Osteocyte (in vitro differentiated cells): ENCODE measurements at regions not wholly inside any gene's neighbourhood (a gene's known extent, or its start where the extent isn't known, plus 50 kb on each side); places are given as distances from the start of the nearest gene placed in this dataset.

ENCODE experiments used
- DNase-seq: peaks from one replicate; pipeline ENCODE4 v3.0.0; 2021; ENCODE audit warnings: mixed read lengths; ENCODE audit not compliant: unreplicated experiment; ENCODE audit errors: extremely low spot score
- H3K27ac Mint-ChIP-seq: one replicate; pipeline ENCODE4 v1.8.0; 2021; ENCODE audit warnings: mild to moderate bottlenecking, mixed read lengths; ENCODE audit not compliant: unreplicated experiment
- H3K27me3 Mint-ChIP-seq: one replicate; pipeline ENCODE4 v1.8.0; 2021; ENCODE audit warnings: mixed read lengths; ENCODE audit not compliant: unreplicated experiment
- H3K36me3 Mint-ChIP-seq: one replicate; pipeline ENCODE4 v1.8.0; 2021; ENCODE audit warnings: mixed read lengths; ENCODE audit not compliant: unreplicated experiment
- H3K4me1 Mint-ChIP-seq: one replicate; pipeline ENCODE4 v1.8.0; 2021; ENCODE audit warnings: mixed read lengths; ENCODE audit not compliant: unreplicated experiment
- H3K4me3 Mint-ChIP-seq: one replicate; pipeline ENCODE4 v1.8.0; 2021; ENCODE audit warnings: mild to moderate bottlenecking, moderate library complexity, mixed read lengths; ENCODE audit not compliant: unreplicated experiment
- H3K9me3 Mint-ChIP-seq: one replicate; pipeline ENCODE4 v1.8.0; 2021; ENCODE audit warnings: mixed read lengths; ENCODE audit not compliant: unreplicated experiment
- TF ChIP-seq, protein P1 (sequence below): fragments of 200-600 bp; sonication (generic); IDR thresholded peaks from 2 replicates; pipeline ENCODE4 v1.5.0; 2021; ENCODE audit warnings: antibody characterized with exemption, mild to moderate bottlenecking, moderate library complexity

DNA sequence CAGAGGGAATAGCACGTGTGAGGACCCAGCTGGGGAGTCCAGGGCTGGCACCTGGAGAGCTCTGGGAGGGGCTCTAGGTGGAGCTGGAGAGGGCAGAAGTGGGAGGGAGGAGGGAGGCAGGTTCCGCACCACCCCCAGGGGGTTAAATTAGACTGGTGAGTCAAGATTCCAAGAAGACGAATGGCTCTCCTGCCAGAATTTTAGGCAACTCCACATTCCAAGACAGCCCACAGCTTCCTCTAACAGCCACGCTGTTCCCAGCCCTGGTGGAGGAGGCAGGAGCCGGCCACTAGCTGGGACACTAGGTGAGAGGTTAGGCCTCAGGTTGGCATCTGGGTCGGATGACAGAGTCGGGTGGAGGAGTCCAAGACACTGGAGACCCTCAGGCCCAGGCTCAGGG, 60.2 kb downstream of the TFAP2C start:
- TF ChIP-seq, protein P1, sequence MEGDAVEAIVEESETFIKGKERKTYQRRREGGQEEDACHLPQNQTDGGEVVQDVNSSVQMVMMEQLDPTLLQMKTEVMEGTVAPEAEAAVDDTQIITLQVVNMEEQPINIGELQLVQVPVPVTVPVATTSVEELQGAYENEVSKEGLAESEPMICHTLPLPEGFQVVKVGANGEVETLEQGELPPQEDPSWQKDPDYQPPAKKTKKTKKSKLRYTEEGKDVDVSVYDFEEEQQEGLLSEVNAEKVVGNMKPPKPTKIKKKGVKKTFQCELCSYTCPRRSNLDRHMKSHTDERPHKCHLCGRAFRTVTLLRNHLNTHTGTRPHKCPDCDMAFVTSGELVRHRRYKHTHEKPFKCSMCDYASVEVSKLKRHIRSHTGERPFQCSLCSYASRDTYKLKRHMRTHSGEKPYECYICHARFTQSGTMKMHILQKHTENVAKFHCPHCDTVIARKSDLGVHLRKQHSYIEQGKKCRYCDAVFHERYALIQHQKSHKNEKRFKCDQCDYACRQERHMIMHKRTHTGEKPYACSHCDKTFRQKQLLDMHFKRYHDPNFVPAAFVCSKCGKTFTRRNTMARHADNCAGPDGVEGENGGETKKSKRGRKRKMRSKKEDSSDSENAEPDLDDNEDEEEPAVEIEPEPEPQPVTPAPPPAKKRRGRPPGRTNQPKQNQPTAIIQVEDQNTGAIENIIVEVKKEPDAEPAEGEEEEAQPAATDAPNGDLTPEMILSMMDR: no peak
- no peak for DNase-seq
- Mint-ChIP-seq H3K27ac (no peak overlapping the region), H3K27me3 (no peaks in the 10 kb centered on the region), H3K9me3 (no peaks in the 10 kb centered on the region), H3K36me3 (no peaks in the 10 kb centered on the region), H3K4me3 (no peak overlapping the region), H3K4me1 (peaks cover 21% of the 10 kb centered on the region)

GRCh38 chr20:56689852-56690485, 60.9 kb downstream of the TFAP2C start:
- H3K27ac Mint-ChIP-seq: no peak overlapping the region
- no peaks in the 10 kb centered on the region for H3K9me3 Mint-ChIP-seq
- TF ChIP-seq, protein P1: no peak
- no peak for DNase-seq
- no peaks in the 10 kb centered on the region for H3K27me3 Mint-ChIP-seq
- H3K4me1 Mint-ChIP-seq: peaks cover 21% of the 10 kb centered on the region
- no peaks in the 10 kb centered on the region for H3K36me3 Mint-ChIP-seq
- no peak overlapping the region for H3K4me3 Mint-ChIP-seq

DNA sequence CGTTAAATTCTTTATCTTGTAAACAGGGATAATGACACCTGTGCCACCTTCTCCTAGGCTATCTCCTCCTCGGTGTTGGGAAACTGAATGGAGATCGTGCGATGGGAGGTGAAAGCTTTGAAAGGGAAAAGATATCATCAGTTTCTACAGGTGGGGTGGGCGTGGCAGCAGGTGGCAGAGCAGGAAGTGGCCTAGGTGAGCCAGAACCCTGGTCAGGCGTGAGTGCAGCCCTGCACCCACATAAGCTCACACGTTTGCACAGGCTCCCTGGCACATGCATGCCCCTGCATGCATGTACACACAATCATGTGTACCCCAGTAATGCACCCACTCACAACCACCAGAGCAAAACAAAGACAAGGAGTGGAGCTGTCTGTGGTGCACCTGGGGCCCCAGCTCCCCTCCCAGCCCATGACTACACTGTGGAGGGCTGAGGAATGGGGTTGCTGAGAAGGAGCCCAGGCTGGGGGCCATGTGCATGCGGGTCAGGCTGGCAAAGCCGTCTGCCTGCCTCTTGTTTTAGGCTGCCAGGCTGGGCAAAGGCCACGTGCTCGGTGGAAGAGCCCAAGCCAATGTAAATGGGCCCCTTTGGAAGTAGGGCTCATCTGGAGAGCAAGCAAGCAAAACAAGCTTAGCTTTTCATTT, 61.5 kb downstream of the TFAP2C start:
- H3K4me1 Mint-ChIP-seq: peaks cover 21% of the 10 kb centered on the region
- H3K27ac Mint-ChIP-seq: no peak overlapping the region
- H3K9me3 Mint-ChIP-seq: no peaks in the 10 kb centered on the region
- DNase-seq: no peak
- no peak overlapping the region for H3K4me3 Mint-ChIP-seq
- TF ChIP-seq, protein P1: no peak
- no peaks in the 10 kb centered on the region for H3K36me3 Mint-ChIP-seq
- no peaks in the 10 kb centered on the region for H3K27me3 Mint-ChIP-seq

GRCh38 chr20:56691325-56691998, 62.4 kb downstream of the TFAP2C start:
- no peak overlapping the region for H3K27ac Mint-ChIP-seq

More at GRCh38 chr20:56691325-56691998, 62.4 kb downstream of the TFAP2C start:
- TF ChIP-seq, protein P1: no peak
- Mint-ChIP-seq H3K4me3 (no peak overlapping the region), H3K4me1 (peaks cover 16% of the 10 kb centered on the region), H3K36me3 (no peaks in the 10 kb centered on the region), H3K9me3 (no peaks in the 10 kb centered on the region), H3K27me3 (no peaks in the 10 kb centered on the region)
- no peak for DNase-seq
